ENCODE measurements at regions not wholly inside any gene's neighbourhood (a gene's known extent, or its start where the extent isn't known, plus 50 kb on each side); places are given as distances from the start of the nearest gene placed in this dataset.
A peak's percentile ranks its signal among the peaks of the same experiment; 100 is the strongest.

- no peak for DNase-seq (ENCODE audit: low spot score)
Measured at GRCh38 chr20:22791877-22792525, 207.6 kb upstream of the FOXA2 start.

- DNase-seq (ENCODE audit: low spot score), result no peak
Measured at GRCh38 chr20:22794200-22794599, 209.8 kb upstream of the FOXA2 start.

- DNase-seq (ENCODE audit: low spot score), result no peak
Measured at GRCh38 chr20:22795433-22795832, 211.1 kb upstream of the FOXA2 start.

- peak; percentile 67 for DNase-seq (ENCODE audit: low spot score)
Measured at GRCh38 chr20:22795871-22796270, 211.5 kb upstream of the FOXA2 start.

GRCh38 chr20:22796469-22797077, 212.2 kb upstream of the FOXA2 start:
- DNase-seq (ENCODE audit: low spot score), result peak; percentile 14

GRCh38 chr20:22797103-22797502, 212.7 kb upstream of the FOXA2 start:
- DNase-seq (ENCODE audit: low spot score), result no peak

GRCh38 chr20:22799687-22800086, 215.3 kb upstream of the FOXA2 start:
- DNase-seq (ENCODE audit: low spot score), result no peak

- no peak for DNase-seq (ENCODE audit: low spot score)
Measured at GRCh38 chr20:22800129-22800528, 215.8 kb upstream of the FOXA2 start.

GRCh38 chr20:22801528-22801927, 217.2 kb upstream of the FOXA2 start:
- no peak for DNase-seq (ENCODE audit: low spot score)

- no peak for DNase-seq (ENCODE audit: low spot score)
Measured at GRCh38 chr20:22802296-22802695, 217.9 kb upstream of the FOXA2 start.

GRCh38 chr20:22805219-22805618, 220.8 kb upstream of the FOXA2 start:
- DNase-seq (ENCODE audit: low spot score), result peak; percentile 46

GRCh38 chr20:22805996-22806395, 221.6 kb upstream of the FOXA2 start:
- DNase-seq (ENCODE audit: low spot score), result no peak

GRCh38 chr20:22807045-22807444, 222.7 kb upstream of the FOXA2 start:
- DNase-seq (ENCODE audit: low spot score), result no peak

- no peak for DNase-seq (ENCODE audit: low spot score)
Measured at GRCh38 chr20:22807646-22808244, 223.4 kb upstream of the FOXA2 start.

- DNase-seq (ENCODE audit: low spot score), result no peak
Measured at GRCh38 chr20:22808628-22809027, 224.3 kb upstream of the FOXA2 start.

GRCh38 chr20:22810030-22810429, 225.1 kb upstream of the SSTR4 start:
- no peak for DNase-seq (ENCODE audit: low spot score)

GRCh38 chr20:22810626-22811569, 224.2 kb upstream of the SSTR4 start:
- DNase-seq (ENCODE audit: low spot score), result no peak

GRCh38 chr20:22814471-22815205, 220.5 kb upstream of the SSTR4 start:
- DNase-seq (ENCODE audit: low spot score), result no peak

- no peak for DNase-seq (ENCODE audit: low spot score)
Measured at GRCh38 chr20:22815206-22815551, 219.9 kb upstream of the SSTR4 start.

- no peak for DNase-seq (ENCODE audit: low spot score)
Measured at GRCh38 chr20:22815603-22816315, 219.4 kb upstream of the SSTR4 start.

GRCh38 chr20:22818636-22819035, 216.5 kb upstream of the SSTR4 start:
- no peak for DNase-seq (ENCODE audit: low spot score)
